Endometrial microvascular endothelial cells (primary cell): ENCODE measurements at regions not wholly inside any gene's neighbourhood (a gene's known extent, or its start where the extent isn't known, plus 50 kb on each side); places are given as distances from the start of the nearest gene placed in this dataset.
"Not testable (repeated sequence)": the region's sequence is repeated elsewhere in the genome, so short reads cannot be mapped to it uniquely, and the experiment has no call there.

ENCODE experiments used
- in situ Hi-C: cut with HindIII; loops from 2 replicates; pipeline ENCODE4 v1.10.0; 2017; ENCODE audit warnings: low sequenced_read_pairs, low pct_unique_long_range_greater_than_20kb; ENCODE audit errors: inconsistent ontology term

- in situ Hi-C loops = no loop called here
These were observed 175.9 kb upstream of the KIF2B start for GRCh38 chr17:53646835-53647234.

GRCh38 chr17:53640808-53641207 lies 181.9 kb upstream of the KIF2B start:
- in situ Hi-C loops = no loop called here

GRCh38 chr17:53635444-53635843 lies 187.3 kb upstream of the KIF2B start:
- in situ Hi-C loops = no loop called here

GRCh38 chr17:53633856-53634255 lies 188.9 kb upstream of the KIF2B start:
- in situ Hi-C loops = no loop called here

- in situ Hi-C loops = no loop called here
These were observed 191.2 kb upstream of the KIF2B start for GRCh38 chr17:53631486-53631885.

GRCh38 chr17:53630638-53631037 lies 192.1 kb upstream of the KIF2B start:
- in situ Hi-C loops = no loop called here

GRCh38 chr17:53630115-53630514 lies 192.6 kb upstream of the KIF2B start:
- in situ Hi-C loops = no loop called here

GRCh38 chr17:53629188-53629587 lies 193.5 kb upstream of the KIF2B start:
- in situ Hi-C loops = no loop called here

- in situ Hi-C loops = no loop called here
These were observed 194.7 kb upstream of the KIF2B start for GRCh38 chr17:53628011-53628410.

- in situ Hi-C loops = no loop called here
These were observed 195.2 kb upstream of the KIF2B start for GRCh38 chr17:53627511-53627910.

GRCh38 chr17:53626286-53626685 lies 196.4 kb upstream of the KIF2B start:
- in situ Hi-C loops = no loop called here

GRCh38 chr17:53619025-53619424 lies 203.7 kb upstream of the KIF2B start:
- in situ Hi-C loops = no loop called here

- in situ Hi-C loops = not testable (repeated sequence)
These were observed 214.5 kb upstream of the KIF2B start for GRCh38 chr17:53608208-53608607.

- in situ Hi-C loops = no loop called here
These were observed 215.3 kb upstream of the KIF2B start for GRCh38 chr17:53607475-53607874.

GRCh38 chr17:53588317-53588716 lies 234.4 kb upstream of the KIF2B start:
- in situ Hi-C loops = no loop called here

- in situ Hi-C loops = no loop called here
These were observed 248.7 kb upstream of the KIF2B start for GRCh38 chr17:53574038-53574437.

- in situ Hi-C loops = no loop called here
These were observed 251.4 kb upstream of the KIF2B start for GRCh38 chr17:53571342-53571741.

GRCh38 chr17:53570731-53571130 lies 252.0 kb upstream of the KIF2B start:
- in situ Hi-C loops = no loop called here

GRCh38 chr17:53560953-53561352 lies 261.8 kb upstream of the KIF2B start:
- in situ Hi-C loops = no loop called here

- in situ Hi-C loops = no loop called here
These were observed 274.5 kb upstream of the KIF2B start for GRCh38 chr17:53548252-53548651.

- in situ Hi-C loops = no loop called here
These were observed 279.3 kb upstream of the KIF2B start for GRCh38 chr17:53543472-53543871.

- in situ Hi-C loops = no loop called here
These were observed 284.6 kb upstream of the KIF2B start for GRCh38 chr17:53538129-53538617.
